DMS79 treated with DMSO at 0.1 percent for 48 hours (cell line): ENCODE measurements at regions not wholly inside any gene's neighbourhood (a gene's known extent, or its start where the extent isn't known, plus 50 kb on each side); places are given as distances from the start of the nearest gene placed in this dataset.
A peak's percentile ranks its signal among the peaks of the same experiment; 100 is the strongest.
"Not testable (repeated sequence)": the region's sequence is repeated elsewhere in the genome, so short reads cannot be mapped to it uniquely, and the experiment has no call there.

Experiments
- DNase-seq: peaks from one replicate; lab custom pipeline; 2025; lab: John Stamatoyannopoulos, UW

DNA sequence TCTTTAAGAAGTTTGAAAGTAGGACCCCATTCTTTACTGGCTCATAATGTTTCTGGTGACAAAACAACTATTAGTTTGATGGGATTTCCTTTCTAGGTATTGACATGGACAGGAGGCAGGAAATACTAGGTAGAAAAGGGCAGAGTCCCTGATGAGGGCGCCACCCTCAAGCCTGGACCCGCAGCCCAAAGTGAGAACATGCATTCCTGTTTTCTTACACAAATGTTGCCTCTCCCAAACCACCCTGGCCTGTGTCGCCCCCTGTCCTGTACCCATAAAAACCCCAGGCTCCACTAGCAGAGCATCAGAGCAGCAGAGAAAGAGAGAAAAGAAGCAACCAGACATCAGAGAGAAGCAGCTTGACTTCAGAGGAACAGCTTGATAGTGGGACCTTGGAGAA lies 1055.2 kb upstream of the POT1 start:
- no peak for DNase-seq

DNA sequence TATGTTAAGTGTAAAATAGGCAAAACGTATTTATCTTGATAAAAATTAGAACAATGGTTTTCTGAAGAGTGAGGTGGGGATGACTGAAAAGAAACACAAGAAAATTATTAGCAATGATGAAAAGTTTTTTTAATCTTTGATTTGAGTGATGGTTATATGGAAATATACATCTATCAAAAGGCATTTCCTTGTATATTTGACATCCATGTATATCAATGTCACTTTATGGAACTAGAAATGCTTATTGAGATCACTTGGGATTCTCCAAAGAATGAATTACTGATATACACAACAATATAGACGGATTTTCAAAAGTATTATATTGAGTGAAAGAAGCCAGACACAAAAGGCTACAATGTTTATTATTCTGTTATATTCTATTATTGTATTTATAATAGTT lies 1042.0 kb upstream of the POT1 start:
- no peak for DNase-seq

DNA sequence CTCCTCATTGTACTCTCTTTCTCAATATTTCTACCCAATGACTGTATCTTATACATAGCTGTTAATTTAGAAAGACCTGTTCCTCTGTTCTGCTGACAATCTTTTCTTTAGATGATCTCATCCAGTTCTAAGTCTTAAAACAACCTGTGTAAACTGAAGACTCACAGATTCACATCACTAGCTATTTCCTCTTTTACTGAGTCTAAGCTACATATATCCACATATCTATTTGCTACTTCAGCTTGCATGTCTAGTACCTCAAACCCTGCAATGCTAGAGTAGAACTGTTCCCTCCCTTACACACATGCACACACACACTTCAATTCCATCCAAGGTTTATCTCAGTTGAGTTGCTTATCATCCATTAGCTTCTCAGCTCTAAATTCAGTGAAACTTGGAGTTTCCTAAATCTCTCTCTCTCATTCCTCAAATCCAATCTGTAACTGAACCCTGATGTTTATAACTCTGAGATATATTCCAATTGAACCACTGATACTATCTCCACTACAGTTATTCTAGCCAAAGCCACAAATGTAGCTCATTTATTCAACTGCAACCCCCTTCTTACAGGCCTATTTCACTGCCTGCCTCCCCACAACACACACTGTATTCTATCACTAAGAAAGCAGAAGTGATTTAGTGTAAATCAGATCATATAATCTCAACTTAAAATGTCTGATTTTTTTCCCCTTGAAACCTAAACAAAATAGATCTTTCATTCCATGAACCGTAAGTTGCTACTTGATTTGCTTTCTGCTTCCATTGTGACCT lies 1036.8 kb upstream of the POT1 start:
- no peak for DNase-seq

DNA sequence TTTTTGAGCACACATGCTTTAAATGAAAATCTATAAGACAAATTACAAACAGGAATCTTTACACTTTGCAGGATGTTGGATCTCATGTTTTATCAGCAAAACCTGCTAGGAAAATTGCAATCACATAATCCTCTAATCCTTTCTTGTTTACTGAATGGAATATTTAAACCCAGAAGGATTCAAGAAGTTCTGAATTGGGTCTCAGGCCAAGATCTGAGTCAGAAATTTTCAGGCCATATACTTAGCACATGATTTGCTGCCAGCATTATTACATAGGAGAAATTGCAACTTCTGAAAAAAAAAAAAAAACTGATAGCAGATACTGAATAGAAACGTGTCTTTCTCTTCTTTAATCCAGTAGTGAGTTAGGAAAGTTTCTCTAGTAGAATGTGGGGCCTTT lies 1005.3 kb upstream of the POT1 start:
- DNase-seq, result no peak

DNA sequence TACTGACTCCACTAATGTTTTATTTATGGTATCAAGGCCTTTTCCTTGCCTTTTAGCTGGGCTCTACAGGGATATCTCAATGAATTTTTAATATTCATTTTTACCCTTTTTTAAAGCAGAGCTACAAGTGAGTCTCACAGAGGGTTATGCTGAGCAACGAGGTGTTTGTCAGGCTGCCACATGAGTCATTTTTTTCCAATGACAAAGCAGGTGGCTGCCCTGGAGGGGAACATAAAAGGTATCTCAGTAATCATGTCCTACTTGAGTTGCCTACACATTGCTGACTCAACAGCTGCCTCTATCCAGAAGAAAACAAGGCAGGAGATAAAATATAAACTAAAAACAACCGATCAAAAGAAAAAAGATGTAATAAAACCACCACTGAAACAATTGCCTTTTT lies 1004.9 kb upstream of the POT1 start:
- DNase-seq, result peak; percentile 16

DNA sequence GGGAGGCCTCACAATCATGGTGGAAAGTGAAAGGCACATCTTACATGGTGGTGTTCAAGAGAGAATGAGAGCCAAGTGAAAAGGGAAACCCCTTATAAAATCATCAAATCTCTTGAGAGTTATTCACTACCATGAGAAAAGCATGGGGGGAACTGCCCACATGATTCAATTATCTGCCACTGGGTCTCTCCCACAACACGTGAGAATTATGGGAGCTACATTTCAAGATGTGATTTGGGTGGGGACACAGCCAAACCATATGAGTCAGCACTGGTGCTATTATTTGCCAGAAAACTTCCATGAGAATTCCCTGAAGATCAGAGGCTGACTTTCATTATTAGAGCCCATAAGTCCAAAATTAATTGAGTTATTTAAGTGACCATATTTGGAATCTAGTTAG lies 1001.2 kb upstream of the POT1 start:
- DNase-seq, result no peak

DNA sequence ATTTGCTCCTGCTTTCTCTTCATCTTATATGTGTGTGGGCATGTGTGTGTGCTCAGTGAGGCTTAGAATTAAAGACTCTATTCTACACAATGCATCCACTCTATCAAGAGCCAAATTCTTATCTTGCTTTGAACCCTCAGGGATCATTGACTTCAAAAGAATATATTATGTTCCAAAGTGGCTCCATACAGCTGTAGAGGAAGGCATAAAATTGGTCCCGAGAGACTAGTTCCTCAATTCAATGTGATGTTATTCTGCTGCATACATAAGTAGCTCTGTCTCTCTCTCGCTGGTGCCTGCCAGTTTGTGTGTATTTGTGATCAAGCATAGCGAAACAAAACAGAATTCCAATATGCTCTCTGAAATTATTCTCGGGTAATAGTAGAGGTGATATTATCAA lies 997.9 kb upstream of the POT1 start:
- peak; percentile 97 for DNase-seq

DNA sequence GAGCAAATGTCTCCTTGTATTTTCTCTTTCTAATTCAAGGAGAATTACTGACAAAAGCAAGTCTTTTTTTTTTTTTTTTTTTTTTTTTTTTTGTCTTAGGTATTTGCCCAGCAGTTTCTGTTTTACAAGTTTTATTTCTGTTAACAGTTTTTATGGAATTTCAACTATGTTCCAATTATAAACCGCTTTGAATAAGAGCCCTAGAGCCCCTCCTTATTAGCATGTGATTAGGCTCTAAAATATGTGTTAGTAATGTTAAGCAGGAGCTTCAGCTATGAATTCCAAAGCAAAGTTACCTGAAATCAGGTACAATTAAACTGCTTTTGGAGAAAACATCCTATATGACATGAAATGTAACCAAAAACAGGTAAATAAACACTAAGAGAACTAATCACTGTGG lies 997.0 kb upstream of the POT1 start:
- no peak for DNase-seq

DNA sequence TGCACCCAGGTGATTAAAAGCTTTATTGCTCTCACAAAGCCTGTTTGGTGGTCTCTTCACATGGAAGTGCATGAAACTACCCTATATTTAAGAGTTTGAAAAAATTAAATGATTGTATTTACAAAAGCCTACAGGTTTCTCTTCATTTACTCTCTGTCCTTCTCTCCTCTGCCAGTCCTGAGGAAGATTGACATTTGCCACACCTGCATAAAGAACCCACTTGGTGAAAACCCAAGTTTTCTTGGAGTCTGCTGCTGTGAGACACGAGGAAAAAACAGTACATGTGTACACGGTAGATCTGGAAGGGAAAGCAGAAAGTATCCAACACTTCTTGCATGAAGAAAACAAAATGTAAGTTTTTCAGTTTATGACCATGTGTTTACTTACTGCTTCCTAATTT lies 994.4 kb upstream of the POT1 start:
- no peak for DNase-seq

DNA sequence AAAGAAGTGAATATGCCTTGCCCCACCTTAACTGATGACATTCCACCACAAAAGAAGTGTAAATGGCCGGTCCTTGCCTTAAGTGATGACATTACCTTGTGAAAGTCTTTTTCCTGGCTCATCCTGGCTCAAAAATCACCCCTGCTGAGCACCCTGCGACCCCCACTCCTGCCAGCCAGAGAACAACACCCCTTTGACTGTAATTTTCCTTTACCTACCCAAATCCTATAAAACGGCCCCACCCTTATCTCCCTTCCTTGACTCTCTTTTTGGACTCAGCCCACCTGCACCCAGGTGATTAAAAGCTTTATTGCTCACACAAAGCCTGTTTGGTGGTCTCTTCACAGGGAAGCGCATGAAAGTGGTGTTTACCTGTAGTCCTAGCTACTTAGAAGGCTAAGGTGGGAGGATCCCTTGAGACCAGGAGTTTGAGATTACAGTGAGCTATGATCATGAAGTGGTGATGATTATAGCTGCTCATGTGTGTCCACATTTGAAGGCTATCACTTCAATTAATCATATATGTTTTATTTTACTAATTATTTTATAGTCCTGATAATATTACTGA lies 985.8 kb upstream of the POT1 start:
- not testable (repeated sequence) for DNase-seq

DNA sequence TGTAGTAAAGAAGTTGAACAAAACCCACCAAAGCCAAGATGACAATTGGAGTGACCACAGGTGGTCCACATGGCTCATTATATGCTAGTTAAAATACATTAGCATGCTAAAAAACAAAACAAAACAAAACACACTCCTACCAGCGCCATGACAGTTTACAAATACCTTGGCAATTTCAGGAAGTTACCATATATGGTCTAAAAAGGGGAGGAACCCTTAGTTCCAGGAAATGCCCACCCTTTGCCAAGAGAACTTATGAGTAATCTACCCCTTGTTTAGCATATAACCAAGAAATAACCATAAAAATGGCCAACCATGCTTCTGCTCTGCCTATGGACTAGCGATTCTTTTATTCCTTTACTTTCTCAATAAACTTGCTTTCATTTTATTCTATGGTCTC lies 979.1 kb upstream of the POT1 start:
- no peak for DNase-seq

DNA sequence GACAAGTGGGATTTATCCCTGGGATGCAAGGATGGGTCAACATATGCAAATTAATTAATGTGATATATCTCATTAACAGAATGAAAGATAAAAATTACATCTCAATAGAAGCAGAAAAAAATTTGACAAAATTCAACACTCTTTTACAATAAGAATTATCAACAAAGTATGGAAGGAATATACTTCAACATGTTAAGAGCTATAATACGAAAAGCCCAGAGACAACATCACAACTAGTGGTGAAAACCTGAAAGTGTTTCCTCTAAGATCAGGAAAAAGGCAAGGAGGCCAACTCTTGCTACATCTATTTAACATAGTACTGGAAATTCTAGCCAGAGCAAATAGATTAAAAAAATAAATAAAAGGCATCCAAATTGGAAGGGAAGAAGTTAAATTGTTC lies 970.0 kb upstream of the POT1 start:
- DNase-seq, result no peak

DNA sequence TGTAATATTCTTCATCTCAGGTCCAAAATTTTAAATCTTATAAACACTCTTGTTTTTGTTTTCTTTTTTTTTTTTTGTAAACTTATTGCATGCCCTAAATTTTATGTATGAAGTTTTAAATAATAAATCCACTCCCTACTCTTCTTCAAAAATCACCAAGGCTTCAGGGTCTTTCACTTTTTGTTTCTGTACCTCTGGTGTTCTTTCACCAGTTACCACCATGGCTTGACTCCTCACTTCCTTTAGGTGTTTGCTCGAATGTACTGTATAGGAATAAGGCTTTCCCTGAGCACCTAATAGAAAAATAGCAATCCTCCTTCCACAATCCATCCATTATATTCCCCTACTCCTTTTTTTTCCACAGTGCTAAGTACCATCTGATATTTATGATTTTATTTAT lies 962.8 kb upstream of the POT1 start:
- no peak for DNase-seq

DNA sequence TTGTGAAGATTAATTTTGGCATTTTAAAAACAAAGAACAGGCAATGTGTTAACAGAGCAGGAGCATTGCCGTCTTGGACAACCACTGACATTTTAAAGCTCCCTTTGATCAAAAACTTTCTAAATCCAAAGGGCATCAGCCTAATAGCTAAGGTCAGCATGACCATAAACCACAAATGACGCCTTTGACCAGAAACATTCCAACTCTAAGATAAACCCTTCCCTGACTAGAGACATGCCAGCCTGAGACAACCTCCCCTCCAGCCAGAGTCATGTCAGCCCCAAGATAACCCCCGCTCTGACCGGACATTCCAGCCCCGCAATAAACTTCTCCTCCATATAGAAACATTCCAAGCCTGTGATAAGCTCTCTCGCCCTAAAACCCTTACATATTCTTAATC lies 949.4 kb upstream of the POT1 start:
- DNase-seq, result no peak

DNA sequence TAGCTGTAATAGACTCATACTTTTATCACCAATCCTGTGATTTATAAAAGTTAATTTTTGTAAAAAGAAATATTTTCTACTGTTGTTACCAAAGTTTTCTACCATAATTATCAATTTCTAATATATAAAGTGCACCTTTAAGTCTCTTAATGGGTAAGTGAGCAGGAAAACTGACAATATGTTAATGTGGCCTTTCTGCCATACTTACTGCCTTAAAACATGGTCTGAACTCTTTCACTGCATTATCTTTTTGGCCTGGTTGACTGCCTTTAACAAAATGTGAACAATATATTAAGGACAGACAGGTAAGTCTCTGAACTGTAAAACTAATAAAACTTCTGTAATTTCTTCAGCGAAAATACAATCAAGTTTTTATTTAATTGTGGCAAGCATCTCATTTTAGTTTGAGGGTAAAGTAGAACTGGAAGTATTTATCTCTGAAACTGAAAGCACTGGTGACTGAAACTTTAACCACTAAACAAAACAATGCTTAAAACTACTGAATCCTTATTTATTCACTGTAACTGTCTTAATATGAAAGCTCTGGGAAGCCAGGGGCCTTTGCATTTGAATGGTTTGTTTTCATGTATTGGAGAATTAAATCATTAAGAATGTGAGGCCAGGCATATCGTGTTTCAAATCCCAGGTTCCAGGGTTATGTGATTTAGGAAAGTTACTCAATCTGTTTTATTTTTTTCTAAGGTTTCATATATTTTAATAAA lies 948.8 kb upstream of the POT1 start:
- DNase-seq, result no peak

DNA sequence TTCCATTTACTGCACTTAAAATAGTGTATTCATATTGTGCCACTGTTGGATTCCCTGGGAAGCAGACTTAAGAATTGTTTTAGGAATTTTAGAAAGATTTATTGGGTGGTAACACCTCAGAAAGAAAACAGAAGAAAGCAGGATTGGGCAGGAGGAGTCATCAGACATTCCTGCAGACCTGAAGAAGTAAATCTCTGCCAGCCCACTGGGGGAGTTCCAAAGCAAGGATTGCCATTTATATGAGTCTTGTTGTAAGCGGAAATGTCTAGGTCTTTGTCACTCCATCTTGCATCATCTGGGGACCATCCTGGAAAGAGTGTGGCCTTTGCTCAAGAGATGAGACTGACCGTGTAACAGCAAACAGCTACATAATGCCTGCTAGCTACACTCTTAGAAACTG lies 947.6 kb upstream of the POT1 start:
- no peak for DNase-seq

DNA sequence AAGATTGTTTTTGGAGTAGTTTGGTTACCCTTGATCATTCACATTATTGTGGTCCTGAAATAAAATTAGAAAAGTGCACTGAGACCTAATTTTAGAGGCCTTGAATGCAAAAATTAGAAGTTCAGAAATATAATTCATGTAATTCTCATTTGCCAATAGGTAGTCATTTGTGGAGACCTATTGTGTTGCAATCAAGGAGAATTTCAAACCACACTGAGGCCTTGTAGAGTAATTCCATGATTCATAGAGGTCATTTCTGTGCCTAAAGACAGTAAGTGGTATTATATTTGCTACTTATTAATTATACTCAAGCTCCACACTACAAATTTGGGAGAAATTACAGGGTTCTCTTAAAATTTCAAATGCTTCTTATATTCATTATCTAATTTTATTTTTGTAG lies 946.8 kb upstream of the POT1 start:
- no peak for DNase-seq

DNA sequence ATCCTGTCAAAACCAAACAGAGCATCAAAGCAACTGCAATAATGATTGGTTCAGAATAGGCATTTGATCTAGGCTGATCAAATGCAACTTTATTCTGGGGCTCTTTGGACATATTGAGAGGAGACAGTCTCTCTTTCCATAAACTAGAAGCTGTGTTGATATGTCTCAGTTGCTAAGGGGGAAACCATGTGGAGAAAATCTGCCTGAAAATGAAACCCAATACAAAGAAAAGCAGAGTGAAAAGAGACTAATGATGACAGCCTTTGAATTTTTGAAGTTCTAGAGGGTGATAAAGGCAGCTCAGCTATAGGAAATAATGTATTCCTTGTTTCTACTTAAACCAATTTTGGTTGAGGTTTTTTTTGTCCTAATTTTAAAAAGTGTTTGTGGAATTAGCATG lies 941.8 kb upstream of the POT1 start:
- no peak for DNase-seq

DNA sequence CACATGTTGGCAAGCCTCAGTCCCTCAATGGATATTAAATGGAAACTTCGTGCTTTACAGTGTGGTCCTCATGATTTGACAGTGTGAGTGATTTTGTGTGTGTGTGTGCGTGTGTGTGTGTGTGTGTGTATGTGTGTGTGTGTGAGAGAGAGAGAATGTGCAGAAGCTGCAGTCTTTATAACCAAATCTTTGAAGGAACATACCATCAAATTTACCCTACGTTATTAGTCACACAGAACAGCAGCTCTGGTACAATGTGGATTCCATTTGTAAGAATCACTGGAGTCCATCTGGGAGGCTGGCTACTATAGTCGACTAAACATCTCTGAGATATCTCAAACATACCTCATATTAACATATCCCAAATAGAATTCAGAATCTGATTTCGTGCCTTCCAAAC lies 928.0 kb upstream of the POT1 start:
- no peak for DNase-seq

DNA sequence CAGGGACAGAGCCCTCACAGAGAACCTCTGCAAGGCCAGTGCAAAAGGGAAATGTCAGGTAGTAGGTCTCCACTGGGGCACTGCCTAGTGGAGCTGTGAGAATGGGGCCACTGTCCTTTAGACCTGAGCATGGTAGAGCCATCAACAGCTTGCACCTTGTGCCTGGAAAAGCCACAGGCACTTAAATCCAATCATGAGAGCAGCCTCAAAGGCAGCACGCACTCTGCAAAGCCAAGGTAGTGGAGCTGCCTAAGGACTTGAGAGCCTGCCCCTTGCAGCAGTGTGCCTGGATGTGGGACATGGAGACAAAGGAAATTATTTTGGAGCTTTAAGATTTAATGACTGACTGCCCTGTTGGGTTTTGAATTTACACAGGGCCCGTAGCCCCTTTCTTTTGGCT lies 918.5 kb upstream of the POT1 start:
- DNase-seq, result no peak

DNA sequence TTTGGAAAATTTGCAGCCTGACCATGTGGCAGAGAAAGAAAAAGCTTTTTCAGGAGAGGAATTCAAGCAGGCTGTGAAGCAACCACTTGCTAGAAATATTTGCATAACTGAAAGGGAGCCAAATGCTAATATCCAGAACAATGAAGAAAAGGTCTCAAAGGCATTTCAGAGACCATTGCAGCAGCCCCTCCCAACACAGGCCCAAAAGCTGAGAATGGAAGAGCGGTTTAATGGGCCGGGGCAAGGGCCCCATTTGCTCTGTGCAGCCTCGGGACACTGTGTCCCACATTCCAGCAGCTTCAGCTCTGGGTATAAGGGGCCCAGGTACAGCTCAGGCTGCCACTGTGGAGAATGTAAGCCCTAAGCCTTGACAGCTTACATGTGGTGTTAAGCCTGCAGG lies 918.1 kb upstream of the POT1 start:
- no peak for DNase-seq

DNA sequence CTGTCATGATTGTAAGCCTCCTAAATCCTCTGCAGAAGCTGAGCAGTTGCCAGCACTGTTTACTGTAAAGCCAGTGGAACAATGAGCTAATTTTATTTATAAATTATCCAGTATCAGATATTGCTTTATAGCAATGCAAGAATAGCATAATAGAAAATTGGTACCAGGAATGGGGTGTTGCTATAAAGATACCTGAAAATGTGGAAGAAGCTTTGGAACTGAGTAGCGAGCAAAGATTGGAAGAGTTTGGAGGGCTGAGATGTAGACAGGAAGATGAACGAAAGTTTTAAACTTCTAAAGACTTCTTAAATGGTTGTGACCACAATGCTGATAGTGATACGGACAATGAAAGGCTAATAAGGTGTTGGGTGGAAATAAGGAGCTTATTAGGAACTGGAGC lies 917.4 kb upstream of the POT1 start:
- no peak for DNase-seq

DNA sequence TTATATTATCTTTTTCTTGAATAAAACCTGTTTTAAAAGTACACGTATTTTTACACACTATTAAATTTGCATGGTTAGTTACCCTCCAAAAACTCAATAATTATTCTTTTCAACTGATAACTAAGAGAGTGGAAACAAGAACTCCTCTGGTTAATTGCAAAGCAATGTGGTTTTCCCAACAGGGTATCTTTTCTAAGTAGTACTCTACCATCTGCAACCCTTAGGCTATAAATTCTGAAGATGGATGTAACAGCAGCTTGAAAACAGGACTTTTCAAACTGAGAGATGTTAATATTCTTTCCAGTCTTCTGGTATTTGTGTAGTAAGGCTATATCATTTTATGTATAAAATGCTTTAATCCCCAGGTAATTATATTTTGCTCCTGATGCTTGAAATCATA lies 916.1 kb upstream of the POT1 start:
- DNase-seq, result peak; percentile 73

DNA sequence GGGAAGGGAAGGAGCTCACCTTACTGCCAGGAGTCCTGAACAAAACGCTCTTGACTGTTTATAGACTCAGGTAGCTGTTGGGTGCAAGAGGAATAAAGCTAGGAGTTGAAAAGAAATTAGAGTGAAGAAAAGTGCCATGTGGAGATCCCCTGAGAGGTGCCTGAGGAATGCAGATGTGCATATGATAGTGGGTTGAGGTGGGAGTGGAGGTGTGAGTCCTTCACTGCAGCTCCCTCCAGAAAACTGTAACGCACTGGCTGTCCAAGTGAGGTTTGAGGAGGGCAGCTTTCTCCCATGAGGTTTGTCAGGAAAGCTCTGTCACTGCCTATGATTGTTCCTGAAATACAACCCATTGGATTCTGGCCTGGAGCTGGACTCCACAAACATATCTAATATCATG lies 904.8 kb upstream of the POT1 start:
- no peak for DNase-seq
